Karpas-422 (cell line): ENCODE measurements at regions not wholly inside any gene's neighbourhood (a gene's known extent, or its start where the extent isn't known, plus 50 kb on each side); places are given as distances from the start of the nearest gene placed in this dataset.

Source experiments
- DNase-seq: peaks from one replicate; pipeline ENCODE4 v3.0.0-alpha.2; 2015
- H2AFZ ChIP-seq: fragments of 200-600 bp; sonication (generic); 2 replicates; pipeline ENCODE4 v1.6.1; 2014; ENCODE audit warnings: antibody characterized with exemption, low read length, mixed read lengths
- H3K27ac ChIP-seq: fragments of 200-600 bp; sonication (generic); 2 replicates; pipeline ENCODE4 v1.5.1; 2014; ENCODE audit warnings: mild to moderate bottlenecking, low read length, moderate library complexity
- H3K27me3 ChIP-seq: fragments of 200-600 bp; sonication (generic); 2 replicates; pipeline ENCODE4 v1.6.1; 2014; ENCODE audit warnings: low read length, mixed read lengths
- H3K36me3 ChIP-seq: fragments of 200-600 bp; sonication (generic); 2 replicates; pipeline ENCODE4 v1.6.1; 2014; ENCODE audit warnings: low read length, mixed read lengths; ENCODE audit not compliant: insufficient read depth
- H3K4me1 ChIP-seq: fragments of 200-600 bp; sonication (generic); 2 replicates; pipeline ENCODE4 v1.6.1; 2014; ENCODE audit warnings: mild to moderate bottlenecking, low read length, mixed read lengths
- H3K4me2 ChIP-seq: fragments of 200-600 bp; sonication (generic); 2 replicates; pipeline ENCODE4 v1.6.1; 2014; ENCODE audit warnings: low read length, low read depth, mild to moderate bottlenecking; ENCODE audit not compliant: poor library complexity, severe bottlenecking
- H3K4me3 ChIP-seq: fragments of 200-600 bp; sonication (generic); 2 replicates; pipeline ENCODE4 v1.5.1; 2014; ENCODE audit warnings: mild to moderate bottlenecking, antibody characterized with exemption, low read length, mixed read lengths
- H3K79me2 ChIP-seq: fragments of 200-600 bp; sonication (generic); 2 replicates; pipeline ENCODE4 v1.6.1; 2014; ENCODE audit warnings: mild to moderate bottlenecking, low read length, mixed read lengths
- H3K9ac ChIP-seq: fragments of 200-600 bp; sonication (generic); 2 replicates; pipeline ENCODE4 v1.6.0; 2014; ENCODE audit warnings: low read length
- H3K9me2 ChIP-seq: fragments of 200-600 bp; sonication (generic), shearing (Covaris generic); replicated peaks from 2 replicates; pipeline ENCODE4 v1.6.0; 2014; ENCODE audit warnings: mild to moderate bottlenecking, low read length, moderate library complexity; ENCODE audit not compliant: insufficient read depth
- H3K9me3 ChIP-seq: fragments of 300-700, 200-600 bp; sonication (generic); 2 replicates; pipeline ENCODE4 v1.6.1; 2014; ENCODE audit warnings: low read length, mixed read lengths
- H4K20me1 ChIP-seq: fragments of 200-600 bp; sonication (generic); 2 replicates; pipeline ENCODE4 v1.6.1; 2014; ENCODE audit warnings: mild to moderate bottlenecking, antibody characterized with exemption, low read length, low read depth; ENCODE audit not compliant: insufficient read depth

DNA sequence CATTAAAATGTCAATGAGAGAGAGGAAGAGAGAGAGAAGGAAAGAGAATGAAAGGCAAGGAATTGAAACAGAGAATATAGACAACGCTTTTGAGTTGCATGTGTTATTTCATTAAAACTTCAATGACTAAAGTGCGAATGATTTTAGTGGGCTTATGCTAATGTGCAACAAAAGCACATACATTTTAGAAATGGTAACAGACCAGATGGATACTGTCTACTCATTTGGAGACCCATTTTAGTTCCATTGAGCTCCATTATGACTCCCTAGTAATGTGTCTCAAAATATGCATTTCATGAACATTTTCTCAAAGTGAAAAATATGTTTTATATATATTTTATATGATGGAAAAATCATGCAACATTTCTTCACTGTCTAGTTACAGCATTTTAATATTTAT lies 622.2 kb upstream of the GCFC2 start:
- Histone ChIP-seq H3K4me3 (no peak overlapping the region), H3K79me2 (no peaks in the 10 kb centered on the region), H3K27me3 (no peaks in the 10 kb centered on the region), H3K4me1 (no peaks in the 10 kb centered on the region), H2AFZ (no peak overlapping the region), H3K4me2 (no peak overlapping the region), H3K9me3 (peaks cover 18% of the 10 kb centered on the region), H3K27ac (no peak overlapping the region), H4K20me1 (no peaks in the 10 kb centered on the region), H3K9ac (no peak overlapping the region), H3K36me3 (no peaks in the 10 kb centered on the region), H3K9me2 (no peaks in the 10 kb centered on the region)
- no peak for DNase-seq

DNA sequence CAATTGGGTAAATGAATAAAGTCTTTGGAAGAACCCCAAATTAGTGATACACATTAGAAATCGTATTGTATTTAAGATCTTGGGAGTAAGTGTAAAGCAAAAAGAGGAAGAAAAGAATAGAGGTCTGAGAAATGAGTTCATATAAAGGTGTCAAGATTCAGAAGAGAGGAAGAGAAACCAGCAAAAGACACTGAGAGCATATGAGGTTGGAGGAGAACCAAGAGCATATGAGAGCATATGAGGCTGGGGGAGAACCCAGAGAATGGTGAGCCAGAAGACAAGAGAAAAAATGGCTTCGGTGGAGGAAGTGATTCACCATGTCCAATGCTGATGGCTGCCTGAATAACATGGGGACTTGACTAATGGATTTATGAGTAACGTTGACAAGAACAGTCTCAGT lies 620.1 kb upstream of the GCFC2 start:
- Histone ChIP-seq H3K9ac (no peak overlapping the region), H3K4me2 (no peak overlapping the region), H4K20me1 (no peaks in the 10 kb centered on the region), H3K36me3 (no peaks in the 10 kb centered on the region), H3K9me2 (no peaks in the 10 kb centered on the region), H3K4me3 (no peak overlapping the region), H3K9me3 (0 out of 2 replicates have a peak, but pooled peaks cover 5% of the 10 kb centered on the region), H3K4me1 (no peaks in the 10 kb centered on the region), H2AFZ (no peak overlapping the region), H3K79me2 (no peaks in the 10 kb centered on the region), H3K27ac (no peak overlapping the region), H3K27me3 (no peaks in the 10 kb centered on the region)
- DNase-seq, result no peak

- Histone ChIP-seq H3K27ac (no peak overlapping the region), H3K4me1 (no peaks in the 10 kb centered on the region), H3K27me3 (no peaks in the 10 kb centered on the region), H3K36me3 (no peaks in the 10 kb centered on the region), H3K79me2 (no peaks in the 10 kb centered on the region), H3K9ac (no peak overlapping the region), H3K9me3 (peaks cover 25% of the 10 kb centered on the region), H4K20me1 (no peaks in the 10 kb centered on the region), H2AFZ (no peak overlapping the region), H3K4me2 (no peak overlapping the region), H3K4me3 (no peak overlapping the region), H3K9me2 (no peaks in the 10 kb centered on the region)
- no peak for DNase-seq
Observed at GRCh38 chr2:76326636-76327035, 615.9 kb upstream of the GCFC2 start.

DNA sequence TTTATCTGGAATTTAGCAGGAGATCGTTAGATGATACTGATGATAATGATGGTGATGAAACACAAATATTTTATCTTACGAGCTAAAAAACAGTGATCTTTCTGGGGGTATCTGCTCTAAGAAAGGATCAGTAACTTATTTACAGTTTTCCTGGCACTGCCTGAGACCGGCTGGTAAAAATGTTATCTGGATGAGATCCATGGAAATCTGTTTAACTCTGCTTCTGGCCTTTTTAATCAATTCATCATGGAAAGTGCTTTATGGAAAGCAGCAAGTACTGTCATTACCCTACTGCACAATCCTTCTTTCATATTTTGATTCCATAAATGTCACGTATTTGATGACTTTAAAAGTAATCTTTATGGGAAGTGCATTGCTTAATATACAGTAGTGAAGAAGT lies 612.7 kb upstream of the GCFC2 start:
- Histone ChIP-seq H2AFZ (no peak overlapping the region), H3K4me1 (no peaks in the 10 kb centered on the region), H4K20me1 (no peaks in the 10 kb centered on the region), H3K27ac (no peak overlapping the region), H3K4me2 (no peak overlapping the region), H3K9me3 (peaks cover 33% of the 10 kb centered on the region), H3K79me2 (no peaks in the 10 kb centered on the region), H3K4me3 (no peak overlapping the region), H3K9ac (no peak overlapping the region), H3K27me3 (no peaks in the 10 kb centered on the region), H3K9me2 (no peaks in the 10 kb centered on the region), H3K36me3 (no peaks in the 10 kb centered on the region)
- no peak for DNase-seq

DNA sequence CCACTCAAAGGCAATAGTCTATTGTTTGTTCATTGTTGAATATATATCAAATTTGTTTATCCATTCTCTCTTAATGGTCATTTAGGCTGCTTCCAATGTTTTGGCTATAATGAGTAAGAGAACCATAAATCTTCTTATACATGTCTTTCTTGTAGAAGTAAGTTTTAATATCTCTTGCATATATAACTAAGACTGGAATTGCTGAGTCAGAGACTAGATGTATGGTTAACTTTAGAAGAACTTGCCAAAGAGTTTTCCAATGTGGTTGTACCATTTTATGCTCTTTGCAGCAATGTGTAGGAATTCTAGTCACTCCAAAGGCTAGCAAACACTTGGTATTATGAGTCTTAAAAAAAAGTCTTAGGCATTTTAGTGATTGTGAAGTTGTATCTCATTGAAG lies 610.0 kb upstream of the GCFC2 start:
- no peaks in the 10 kb centered on the region for H3K36me3 ChIP-seq

DNA sequence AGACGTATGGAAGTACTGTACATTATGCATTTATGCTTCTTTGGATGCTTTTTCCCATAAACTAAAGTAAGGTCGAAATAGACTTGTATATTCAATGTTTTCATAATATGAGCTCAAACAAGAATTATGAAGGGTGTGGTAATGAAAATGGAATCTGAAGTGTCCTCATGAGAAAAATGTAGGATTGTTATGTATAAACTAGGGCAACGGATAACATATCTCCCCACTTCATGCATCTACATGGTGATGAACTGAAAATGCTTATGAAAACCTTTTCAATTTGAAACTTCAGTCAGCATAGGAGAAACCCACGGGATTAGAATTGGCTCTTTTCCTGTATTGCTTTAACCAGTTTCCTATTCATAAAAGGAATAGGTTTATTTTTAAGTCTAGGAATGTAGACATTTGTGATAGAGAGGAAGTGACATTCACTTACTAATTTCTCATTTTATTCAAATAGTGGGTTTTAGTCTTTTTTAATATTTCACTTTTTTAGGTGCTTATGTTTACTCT lies 608.2 kb upstream of the GCFC2 start:
- no peak for DNase-seq

More for the DNA sequence above, 610.0 kb upstream of the GCFC2 start:
- no peaks in the 10 kb centered on the region for H3K79me2 ChIP-seq
- no peak overlapping the region for H3K4me3 ChIP-seq
- H3K9me3 ChIP-seq, result peaks cover 37% of the 10 kb centered on the region
- no peak overlapping the region for H3K27ac ChIP-seq
- no peak overlapping the region for H3K4me2 ChIP-seq
- H4K20me1 ChIP-seq, result no peaks in the 10 kb centered on the region
- no peaks in the 10 kb centered on the region for H3K27me3 ChIP-seq
- H3K9me2 ChIP-seq, result no peaks in the 10 kb centered on the region
- no peak for DNase-seq
- no peak overlapping the region for H3K9ac ChIP-seq
- H2AFZ ChIP-seq, result no peak overlapping the region
- no peaks in the 10 kb centered on the region for H3K4me1 ChIP-seq

DNA sequence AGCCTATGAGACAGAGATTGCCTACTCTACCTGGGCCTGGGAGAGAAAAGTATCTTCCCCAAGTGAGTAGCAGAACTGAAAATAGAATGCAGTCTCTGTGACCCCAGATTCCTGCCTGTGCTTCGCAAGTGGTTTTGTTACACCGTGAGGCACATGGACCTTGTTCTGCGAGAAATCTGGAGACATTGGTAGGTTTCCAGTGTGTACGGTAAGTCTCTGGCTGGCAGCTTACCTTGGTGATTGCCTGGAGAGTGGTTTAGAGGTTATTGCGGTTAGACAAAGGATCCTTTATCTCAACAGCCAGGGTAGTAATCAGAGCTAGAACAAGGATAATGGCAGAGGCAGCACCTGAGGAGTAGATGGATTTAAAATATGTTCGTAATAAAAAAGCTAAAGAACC lies 606.0 kb upstream of the GCFC2 start:
- Histone ChIP-seq H3K4me1 (no peaks in the 10 kb centered on the region), H3K4me3 (no peak overlapping the region), H3K4me2 (no peak overlapping the region), H2AFZ (no peak overlapping the region), H3K27ac (no peak overlapping the region), H3K79me2 (no peaks in the 10 kb centered on the region), H3K9ac (no peak overlapping the region), H3K36me3 (no peaks in the 10 kb centered on the region), H3K9me2 (no peaks in the 10 kb centered on the region), H3K27me3 (no peaks in the 10 kb centered on the region), H3K9me3 (peaks cover 20% of the 10 kb centered on the region), H4K20me1 (no peaks in the 10 kb centered on the region)
- DNase-seq, result no peak

More for the DNA sequence above, 608.2 kb upstream of the GCFC2 start:
- Histone ChIP-seq H3K4me2 (no peak overlapping the region), H3K9me3 (peaks cover 38% of the 10 kb centered on the region), H3K27me3 (no peaks in the 10 kb centered on the region), H3K4me3 (no peak overlapping the region), H3K4me1 (no peaks in the 10 kb centered on the region), H3K36me3 (no peaks in the 10 kb centered on the region), H3K79me2 (no peaks in the 10 kb centered on the region), H3K27ac (no peak overlapping the region), H4K20me1 (no peaks in the 10 kb centered on the region), H3K9ac (no peak overlapping the region), H2AFZ (no peak overlapping the region), H3K9me2 (no peaks in the 10 kb centered on the region)

DNA sequence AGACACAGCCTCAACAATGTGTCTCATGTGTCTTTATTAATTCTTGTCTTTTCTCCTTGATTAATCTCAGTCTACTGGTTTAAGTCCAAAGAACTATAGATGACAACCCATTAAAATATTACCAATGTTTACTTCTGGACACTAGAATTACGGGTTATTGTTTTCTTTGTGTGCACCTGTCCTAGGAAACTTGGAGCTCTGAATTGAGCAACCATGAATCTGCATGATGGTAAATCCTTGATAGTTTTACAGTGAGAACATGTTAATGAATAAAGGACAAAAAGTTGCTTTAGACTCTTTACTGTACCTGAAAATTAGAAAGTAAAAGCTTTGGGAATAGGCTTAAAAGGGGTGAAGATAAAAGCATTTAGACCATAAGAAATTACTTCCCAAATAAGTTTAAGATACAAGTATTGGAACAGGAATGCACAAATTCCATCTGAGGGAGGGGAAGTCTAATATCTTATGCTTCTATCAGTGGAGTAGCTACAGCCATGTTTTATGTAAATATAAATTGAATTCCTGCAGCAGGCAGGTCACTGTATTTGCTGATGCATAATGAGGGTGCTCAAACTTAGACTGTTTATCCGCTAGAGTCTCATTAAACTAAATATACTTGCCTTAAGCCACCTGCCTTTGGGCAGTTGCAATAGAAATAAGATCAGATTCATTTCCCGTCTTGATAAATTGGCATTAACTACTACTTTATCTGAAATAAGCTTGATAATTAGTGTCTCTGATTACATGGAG lies 603.7 kb upstream of the GCFC2 start:
- no peaks in the 10 kb centered on the region for H3K27me3 ChIP-seq
- no peak overlapping the region for H2AFZ ChIP-seq
- H3K4me3 ChIP-seq, result no peak overlapping the region
- H3K36me3 ChIP-seq, result no peaks in the 10 kb centered on the region
- H3K9ac ChIP-seq, result no peak overlapping the region
- no peaks in the 10 kb centered on the region for H4K20me1 ChIP-seq
- H3K9me2 ChIP-seq, result no peaks in the 10 kb centered on the region
- H3K4me1 ChIP-seq, result no peaks in the 10 kb centered on the region
- no peak overlapping the region for H3K27ac ChIP-seq
- H3K4me2 ChIP-seq, result no peak overlapping the region
- H3K79me2 ChIP-seq, result no peaks in the 10 kb centered on the region
- H3K9me3 ChIP-seq, result peaks cover 7% of the 10 kb centered on the region
- DNase-seq, result no peak
